Stimulated activated CD4-positive, alpha-beta T cell treated with anti-CD3 and anti-CD28 coated beads, Interleukin-4, amount 100 ng/mL, for 24 hours (primary cell): ENCODE measurements at regions not wholly inside any gene's neighbourhood (a gene's known extent, or its start where the extent isn't known, plus 50 kb on each side); places are given as distances from the start of the nearest gene placed in this dataset.

ENCODE experiments used
- DNase-seq: peaks from one replicate; pipeline ENCODE4 v3.0.0-alpha.2; 2020

DNA sequence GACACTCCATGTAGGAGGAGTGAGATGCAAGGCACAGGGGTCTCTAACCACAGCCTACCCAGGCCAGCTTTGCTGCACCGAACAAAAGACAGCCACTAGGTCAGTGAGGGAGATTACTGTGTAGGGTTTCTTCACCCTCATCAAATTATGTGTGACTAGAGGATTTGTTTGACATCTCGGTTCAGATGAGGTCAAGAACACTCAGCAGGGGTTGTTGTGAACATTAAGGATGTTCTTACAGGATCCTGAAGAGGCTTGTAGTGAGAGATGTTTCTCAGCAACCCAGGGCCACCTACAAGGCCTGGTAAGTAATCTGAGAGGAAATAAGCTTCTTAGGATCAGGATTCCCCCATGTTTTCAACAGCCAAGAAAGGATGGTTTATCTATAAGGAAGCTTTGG lies 202.1 kb downstream of the NXPE2 start:
- no peak for DNase-seq

DNA sequence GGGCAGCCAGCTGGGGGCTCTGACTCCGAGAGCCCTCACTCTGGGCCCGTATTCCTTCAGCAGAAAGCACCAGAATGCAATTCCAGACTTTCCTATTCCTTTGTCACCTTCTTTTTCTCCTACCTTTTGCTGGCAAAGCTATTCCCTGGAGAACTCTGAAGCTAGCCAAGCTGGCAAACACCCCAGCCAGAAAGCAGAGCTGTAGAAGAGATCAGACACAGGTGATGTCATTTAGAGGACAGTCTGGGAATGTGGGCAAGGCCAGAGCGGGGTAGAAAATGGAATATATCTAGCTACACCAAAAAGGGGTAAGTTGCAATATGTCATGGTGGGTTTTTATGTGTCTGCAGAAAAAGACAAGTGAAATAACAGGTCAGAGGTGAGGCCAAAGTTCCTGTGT lies 205.1 kb downstream of the NXPE2 start:
- DNase-seq, result no peak

DNA sequence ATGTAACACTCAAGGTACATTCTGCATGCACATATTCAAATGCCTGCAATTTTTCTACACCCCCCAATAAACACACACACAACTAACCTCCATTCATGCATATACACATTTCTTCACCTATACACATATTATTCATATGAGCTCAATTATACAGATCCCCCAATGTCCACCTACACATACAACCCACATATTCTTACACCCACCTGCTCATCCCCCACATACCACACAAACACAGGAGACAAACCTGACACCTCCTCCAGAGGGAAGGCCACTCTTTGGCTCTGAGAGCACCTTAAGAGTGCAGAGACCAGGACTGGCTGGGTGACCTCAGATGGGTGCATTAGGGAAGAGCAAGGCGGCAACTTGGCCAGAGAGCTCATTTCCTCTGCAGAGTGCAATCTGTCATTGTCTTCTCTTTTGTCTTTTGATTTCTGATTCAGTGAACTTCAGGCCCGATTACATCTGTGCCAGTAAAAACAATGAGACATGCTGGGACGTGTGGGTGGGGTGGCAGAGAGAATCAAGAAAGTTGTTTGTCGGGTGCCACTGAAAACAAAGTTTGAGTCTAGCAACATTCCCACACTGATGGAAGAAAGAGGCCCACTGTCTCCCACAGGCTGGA lies 208.4 kb downstream of the NXPE2 start:
- no peak for DNase-seq

DNA sequence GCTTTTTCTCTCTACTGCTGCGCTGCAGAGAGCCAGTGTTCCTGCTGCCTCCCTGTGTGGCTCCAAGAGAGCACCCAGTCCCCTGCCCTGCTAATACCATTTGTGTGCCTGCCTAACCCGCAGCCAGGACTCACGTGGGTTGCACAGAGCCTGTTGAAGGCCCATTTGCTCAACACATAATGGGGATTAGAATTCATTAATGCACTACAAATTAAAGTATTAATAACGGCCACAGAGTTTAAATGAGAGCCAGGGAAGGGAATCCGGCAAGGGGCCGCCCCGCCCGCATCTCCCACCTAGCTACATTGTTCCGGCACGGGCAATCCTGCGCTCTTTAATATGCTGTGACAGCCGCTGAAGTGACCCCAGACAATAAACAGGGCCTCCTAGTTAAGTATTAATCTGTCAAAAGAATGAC lies 211.3 kb downstream of the NXPE2 start:
- DNase-seq, result no peak

DNA sequence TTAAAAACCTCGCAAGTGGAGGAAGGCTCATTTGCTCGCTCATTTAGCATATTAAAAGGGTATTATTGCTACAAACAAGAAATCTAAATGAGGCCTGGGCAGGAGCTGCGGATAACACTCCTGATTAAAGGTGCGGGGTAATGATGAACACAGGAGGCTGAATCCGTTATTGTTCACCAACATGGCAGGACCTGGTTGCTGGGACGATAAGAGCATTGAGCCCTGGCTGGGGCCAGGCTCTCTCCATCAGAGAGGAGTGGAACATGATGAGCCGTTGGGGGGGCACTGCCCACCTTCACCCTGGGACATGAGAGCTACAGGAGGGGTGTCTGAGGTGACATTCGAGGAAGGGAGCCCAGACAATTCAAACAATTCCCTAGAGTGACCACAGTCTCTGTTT lies 211.7 kb downstream of the NXPE2 start:
- no peak for DNase-seq

DNA sequence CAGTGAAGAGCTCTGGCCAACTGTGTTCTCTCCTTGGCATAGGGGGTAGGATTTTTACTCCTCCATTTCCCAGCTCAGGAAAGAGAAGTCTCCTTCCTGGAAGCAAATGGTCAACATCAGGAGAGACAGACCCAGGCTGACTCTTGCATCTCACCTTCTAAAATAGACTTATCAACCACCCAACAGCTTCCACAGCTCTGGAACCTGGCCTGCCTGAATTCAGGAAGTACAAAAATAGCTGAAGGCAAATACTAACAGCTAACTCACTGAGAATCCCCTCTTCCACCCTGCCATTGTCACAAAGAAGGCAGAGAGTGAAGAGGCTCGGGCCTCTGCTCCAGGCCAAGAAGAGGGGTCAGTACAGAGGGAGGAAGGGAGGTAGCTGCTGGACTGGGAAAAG lies 213.6 kb downstream of the NXPE2 start:
- no peak for DNase-seq

DNA sequence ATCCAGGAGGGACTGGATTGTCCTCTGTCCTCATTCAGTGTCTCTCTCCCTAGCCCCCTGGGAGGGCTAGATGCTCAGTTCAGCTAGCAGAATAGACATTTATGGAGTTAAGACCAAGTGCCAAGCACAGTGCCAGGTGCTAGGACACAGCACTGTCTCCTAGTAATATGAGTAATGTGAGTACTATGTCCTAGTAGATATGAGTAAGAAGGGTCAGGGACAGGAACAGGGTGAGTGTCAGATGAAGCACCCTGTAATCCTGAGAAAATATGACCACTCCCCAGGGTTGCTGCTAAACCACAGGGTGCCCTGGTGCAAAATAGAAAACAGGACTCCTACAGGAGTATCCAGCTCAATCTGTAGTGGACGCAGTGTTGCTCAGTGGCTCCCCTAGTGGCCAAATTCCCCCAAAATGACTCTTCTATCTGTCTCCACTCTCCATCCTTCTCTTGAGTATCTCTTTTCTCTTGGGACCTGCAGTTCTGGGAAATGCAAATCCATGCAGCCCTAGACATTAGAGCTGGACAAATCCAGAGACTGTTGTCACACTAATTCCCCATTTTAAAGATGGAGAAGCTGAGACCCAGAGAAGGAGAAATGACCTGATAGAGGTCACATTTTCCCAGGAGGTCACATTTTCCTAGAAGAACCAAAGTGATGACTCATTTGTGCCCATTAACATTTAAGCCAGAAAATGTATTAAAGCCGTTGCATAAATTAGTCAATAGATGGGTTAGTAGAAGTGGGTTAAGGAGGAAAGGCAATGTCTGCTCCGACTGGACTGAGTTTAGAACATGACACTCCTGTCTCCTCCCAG lies 214.3 kb downstream of the NXPE2 start:
- DNase-seq, result no peak

DNA sequence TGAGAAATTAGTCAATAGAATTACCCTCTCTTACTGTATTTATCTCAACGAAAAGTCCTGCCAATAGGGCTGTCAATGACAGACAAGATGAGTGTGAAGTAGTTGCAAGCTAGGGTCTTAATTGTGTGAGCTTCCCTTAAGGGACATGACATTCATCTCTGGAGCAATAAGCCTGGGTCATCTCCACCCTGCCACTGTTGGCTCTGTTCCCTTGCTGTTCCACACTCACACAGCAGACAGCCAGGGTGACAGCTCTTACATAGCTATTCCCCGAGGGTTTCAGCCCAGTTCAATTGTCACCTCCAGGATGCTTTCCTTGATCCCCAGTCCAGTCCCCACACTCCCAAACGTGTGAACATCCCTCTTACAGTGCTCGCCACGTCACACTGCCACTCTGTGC lies 215.0 kb downstream of the NXPE2 start:
- DNase-seq, result no peak

DNA sequence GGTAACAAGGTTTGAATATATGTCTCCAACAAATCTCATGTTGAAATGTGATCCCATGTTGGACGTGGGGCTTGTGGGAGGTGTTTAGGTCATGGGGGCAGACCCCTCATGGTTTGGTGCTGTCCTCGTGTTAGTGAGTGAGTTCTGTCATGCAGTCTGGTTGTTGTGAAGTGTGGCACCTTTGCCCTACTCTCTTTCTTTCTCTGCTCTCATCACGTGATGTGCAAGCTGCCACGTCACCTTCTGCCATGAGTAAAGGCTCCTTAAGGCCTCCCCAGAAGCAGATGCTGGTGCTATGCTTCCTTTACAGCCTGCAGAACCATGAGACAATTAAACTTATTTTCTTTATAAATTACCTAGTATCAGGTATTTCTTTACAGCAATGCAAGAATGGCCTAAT lies 218.3 kb downstream of the NXPE2 start:
- DNase-seq, result no peak

DNA sequence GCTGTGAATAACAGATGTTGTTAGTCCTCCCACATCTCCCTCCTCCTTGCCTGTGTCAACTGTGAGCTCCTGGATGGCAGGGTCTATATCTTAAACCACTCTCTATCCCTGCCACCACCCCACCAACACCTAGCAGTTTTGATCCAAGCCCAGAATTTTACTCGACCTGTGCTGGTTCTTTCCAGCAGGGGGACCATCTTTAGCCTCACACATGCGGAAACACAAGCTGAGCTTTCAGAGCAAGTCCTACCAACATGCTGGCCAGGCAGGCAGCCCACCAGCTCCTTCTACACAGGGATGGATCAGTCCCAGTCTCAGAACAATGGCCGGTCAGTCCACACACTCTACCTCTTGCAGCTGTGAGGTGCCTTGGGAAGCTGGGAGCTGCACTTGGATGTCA lies 231.5 kb downstream of the NXPE2 start:
- no peak for DNase-seq

DNA sequence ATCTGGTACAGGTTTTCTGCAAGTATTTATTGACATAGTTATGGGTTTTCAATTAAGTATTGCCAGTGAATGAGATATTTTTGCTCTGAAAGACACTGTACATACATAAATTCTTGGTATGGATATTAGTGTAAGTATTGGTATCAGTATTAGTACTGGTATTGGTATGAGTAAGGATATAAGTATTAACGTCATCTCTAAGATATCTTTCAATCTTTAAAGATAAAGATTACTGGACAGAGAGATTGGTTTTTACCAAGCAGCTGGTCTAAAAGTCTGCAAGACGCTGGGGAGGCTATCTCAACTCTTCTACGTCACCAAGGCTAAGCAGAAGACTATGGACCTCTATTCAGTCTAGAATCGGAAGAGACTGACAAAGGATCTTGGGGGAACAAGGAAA lies 234.5 kb downstream of the NXPE2 start:
- DNase-seq, result no peak

DNA sequence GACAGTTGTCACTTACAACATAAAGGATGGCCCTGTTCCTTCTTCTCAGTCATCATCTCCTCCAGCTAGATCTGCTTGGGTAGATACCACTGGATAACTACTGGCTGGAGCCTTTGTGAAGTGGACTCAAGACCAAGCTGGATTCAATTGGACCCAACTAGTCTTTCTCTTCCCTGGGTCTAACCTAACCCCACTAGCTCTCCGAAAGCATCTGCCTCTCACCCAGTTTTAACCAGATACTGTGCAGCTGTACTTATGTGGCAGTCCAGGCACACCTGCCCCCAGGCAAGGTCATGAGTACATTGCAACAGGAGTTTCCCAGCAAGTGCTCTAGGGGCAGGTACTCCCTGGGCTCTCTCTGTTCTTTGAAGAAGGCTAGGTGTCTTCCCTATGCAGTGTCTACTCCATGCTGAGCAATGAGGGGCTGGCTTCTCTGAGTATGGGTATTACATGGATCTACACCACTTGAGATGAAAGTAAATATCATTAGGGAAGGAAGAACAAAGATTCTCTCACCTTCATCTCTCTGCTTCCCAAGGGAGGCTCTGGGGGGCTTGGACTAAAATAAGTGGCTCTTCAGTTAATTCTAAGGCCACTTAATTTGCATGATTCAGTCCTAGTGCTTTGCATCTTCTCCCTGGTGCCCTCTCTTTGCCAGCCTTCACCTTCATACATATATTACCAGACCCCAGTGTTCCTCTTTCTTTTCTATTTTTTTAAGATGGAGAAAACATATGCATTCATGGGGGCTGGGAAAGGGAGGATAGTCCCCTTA lies 236.1 kb downstream of the NXPE2 start:
- DNase-seq, result no peak

DNA sequence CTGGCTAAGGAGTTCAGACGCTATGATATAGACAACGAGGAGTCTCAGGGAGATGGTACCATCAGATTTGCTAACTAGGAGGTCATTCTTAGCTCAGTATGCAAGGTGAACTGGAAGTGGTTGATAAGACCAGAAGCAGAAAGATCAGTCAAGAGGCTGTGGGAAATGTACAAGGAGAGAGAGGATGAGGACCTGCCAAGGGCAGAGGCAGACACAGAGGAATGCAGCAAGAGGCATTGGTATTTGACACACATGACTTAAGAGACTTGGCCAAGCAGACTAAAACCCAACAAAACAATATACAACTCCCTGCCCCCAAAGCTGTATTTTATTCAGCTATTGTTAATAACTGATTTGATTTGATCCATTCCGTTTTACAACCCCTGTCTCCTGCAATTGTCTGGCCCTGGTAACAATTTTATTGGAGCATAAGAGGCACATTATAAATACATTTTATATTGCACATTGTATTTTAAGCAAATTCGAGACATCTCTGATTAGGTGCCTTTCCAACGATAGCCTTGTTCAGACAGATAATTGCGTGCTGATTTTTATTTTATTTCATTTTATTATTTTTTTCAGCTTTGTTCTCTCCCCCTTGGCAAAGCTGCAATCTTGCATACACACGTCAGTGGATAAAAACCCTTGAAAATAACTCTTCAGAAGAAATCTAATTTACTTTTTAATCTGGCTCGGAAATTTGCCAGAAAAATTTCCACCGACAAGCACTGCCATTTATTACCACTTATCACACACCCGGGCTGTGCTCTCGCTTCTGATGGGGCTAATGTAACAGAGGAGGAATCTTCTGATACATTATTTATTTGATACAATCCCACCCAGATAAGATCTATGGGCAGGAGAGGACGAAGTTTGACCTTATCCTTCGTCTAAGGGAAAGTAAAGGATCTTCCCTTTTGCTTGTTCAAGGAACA lies 237.8 kb downstream of the NXPE2 start:
- no peak for DNase-seq

DNA sequence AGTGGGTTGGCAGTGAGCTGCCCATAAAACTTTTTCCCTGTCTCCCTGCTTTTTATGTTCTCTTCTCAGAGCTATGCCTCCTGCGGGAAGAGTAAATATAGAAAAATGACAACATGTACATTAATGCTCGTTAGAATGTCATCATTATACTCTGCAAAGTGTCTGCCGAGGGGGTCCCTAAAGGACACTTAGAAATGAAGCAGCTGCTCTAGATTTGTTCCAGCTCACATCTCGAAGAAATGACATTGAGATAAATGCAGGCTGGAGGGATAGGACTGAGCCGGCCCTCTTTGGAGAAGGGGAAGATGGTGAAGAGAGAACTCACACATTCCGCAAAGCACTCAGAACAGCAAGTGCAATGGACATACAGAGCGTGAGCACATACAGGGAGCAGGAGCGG lies 240.0 kb downstream of the NXPE2 start:
- DNase-seq, result no peak

DNA sequence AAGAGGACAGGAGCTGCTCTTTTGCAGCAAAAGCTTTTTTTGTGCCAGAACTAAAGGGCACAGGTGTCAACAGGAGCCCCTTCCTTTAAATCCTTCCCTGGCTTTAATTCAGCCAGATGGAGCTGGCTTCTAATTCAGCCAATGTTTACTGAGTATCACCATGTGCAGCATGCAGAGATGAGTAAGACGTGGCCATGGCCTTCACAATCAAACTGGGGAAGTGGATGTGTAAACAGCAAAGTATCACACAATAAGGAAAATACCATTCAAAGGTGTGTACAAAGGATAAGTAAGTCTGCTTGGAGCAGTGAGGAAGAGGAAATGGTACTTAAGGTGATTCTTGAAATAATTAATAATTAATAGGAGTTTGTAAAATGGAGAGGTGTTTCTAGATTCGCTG lies 243.4 kb downstream of the NXPE2 start:
- no peak for DNase-seq

DNA sequence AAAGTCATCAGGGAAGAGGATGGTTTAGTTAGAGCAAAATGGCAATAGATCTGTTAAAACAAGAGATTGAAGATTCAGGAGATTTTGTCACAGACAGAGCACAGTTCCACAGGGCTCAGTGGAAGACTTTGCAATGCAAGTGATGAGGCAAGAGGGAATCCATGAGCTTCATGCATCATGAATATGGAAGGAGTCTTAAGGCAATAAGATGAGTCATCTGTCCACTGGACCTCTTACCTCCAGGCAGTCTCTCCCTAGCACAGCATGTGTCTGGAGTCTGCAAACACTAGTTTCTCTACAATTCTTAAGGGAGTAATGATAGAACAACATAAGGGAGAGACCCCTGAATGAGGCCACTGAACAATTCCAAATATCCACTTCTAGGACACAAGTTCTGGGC lies 245.7 kb downstream of the NXPE2 start:
- DNase-seq, result no peak

DNA sequence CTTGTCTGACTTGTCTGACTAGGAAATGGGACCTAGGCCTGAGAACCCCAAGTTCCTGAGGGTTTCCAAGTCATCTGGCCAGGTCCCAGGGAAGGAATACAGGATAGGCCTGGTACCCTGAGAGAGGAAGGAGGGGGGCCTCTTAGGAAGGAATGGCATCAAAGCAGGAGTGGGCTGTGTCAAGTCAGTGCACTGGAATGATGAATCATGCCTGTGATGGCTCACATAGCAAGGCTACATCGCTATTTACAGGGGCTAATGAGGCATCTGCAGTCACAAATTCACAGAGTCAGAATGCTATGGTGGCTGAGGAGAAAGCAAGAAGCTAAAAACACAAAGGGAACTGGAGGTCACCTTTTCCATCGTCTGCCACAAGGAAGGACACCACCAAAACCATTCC lies 247.3 kb downstream of the NXPE2 start:
- no peak for DNase-seq

DNA sequence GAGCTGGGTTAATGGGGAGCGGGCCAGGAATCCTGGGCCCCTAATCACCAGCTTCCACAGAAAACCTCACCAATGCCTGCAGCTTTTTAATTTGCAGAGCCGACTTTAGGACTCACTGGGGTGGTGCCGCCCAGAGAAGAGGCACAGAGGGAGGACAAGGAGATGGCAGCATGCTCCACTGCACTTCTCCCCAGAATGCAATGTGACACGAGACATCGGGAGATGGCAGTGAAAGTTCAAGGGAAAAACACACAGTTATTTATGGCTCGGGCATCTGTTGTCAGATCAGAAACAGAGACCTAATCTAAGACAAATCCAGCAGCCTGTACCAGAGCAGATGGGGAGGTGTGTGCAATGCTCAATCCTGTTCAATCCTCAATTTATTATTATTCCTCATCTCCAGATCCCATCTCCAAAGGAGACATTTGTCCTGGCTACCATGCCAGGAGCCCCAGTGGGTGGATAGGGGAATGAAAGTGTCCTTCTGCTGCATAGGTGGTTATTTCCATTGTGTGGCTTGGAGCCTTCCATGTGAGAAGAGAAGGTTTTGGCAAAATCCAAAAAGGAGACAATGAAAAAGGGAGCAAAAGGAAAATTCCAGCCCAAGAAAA lies 250.0 kb downstream of the NXPE2 start:
- no peak for DNase-seq

DNA sequence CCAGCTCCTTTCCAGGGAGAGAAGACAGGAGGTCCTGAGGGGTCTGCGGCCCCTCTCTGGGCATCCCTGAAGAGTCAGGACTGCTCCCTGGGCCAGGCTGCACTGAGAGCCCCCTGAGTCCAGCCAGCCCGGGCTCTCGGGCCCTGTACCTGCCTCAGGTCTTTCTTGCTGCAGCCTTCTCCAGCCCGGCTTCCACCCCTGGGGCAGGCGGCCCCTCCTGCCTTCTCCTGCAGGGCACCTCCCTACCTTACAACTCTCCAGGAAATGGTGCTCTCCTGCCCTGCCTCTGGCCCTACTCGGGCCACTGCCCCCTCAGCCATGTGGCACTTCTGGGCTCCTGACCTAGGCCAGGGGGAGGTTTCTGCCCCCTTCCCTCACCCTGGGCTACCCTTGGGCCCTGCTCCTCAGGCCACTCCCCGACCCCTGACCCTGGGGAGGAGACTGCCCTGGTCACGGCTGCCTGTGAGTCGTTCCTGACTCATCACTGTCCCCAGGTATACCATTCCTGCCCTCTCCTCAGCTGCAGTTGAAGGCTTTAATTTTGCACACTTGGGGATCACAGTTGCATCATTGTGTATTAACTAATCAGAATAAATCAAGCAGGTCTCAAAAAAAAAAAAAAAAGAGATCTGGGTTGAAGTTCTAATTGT lies 251.1 kb downstream of the NXPE2 start:
- DNase-seq, result no peak

DNA sequence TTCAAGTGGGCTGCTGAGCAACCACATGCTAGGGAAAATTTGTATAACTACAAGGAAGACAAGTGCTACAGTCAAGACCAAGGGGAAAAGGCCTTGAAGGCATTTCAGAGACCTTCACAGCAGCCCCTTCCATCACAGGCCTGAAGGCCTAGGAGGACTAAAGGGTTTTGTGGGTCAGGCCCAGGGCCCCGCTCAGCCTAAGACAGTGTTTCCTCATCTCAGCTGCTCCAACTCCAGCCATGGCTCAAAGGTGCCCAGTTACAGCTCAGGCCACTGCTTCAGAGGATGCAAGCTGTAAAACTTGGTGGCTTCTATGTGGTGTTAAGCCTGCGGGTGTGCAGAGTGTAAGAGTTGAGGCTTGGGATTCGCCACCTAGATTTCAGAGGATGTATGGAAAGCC lies 260.5 kb downstream of the NXPE2 start:
- DNase-seq, result no peak

DNA sequence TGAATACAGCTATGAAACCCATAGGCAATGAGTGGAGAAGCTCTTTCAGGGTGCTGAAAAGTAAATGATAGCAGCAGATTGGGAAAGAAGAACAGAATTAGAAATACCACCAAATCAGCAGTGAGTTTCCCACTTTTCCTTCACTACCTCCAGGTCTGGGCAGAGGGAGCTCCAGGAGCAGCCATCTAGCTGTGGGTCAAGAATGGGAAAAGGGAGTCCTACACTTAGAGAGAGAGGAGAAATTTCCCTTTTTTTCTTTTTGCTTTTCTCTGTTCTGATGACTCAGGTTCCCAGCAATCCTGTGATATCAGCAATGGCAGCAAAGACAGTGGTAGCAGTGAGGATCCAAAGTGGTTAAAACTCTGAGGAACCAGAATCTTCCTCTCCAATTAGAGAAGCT lies 263.9 kb downstream of the NXPE2 start:
- DNase-seq, result no peak
